Glutamatergic neuron (in vitro differentiated cells): ENCODE measurements at regions not wholly inside any gene's neighbourhood (a gene's known extent, or its start where the extent isn't known, plus 50 kb on each side); places are given as distances from the start of the nearest gene placed in this dataset.

Source experiments
- DNase-seq: peaks from one replicate; pipeline ENCODE4 v3.0.0; 2022
- H3K27ac Mint-ChIP-seq: one replicate; pipeline ENCODE4 v1.8.0; 2020; ENCODE audit warnings: mild to moderate bottlenecking, mixed read lengths, inconsistent platforms; ENCODE audit not compliant: unreplicated experiment
- H3K27me3 Mint-ChIP-seq: one replicate; pipeline ENCODE4 v1.8.0; 2020; ENCODE audit warnings: mild to moderate bottlenecking, moderate library complexity, mixed read lengths, inconsistent platforms; ENCODE audit not compliant: unreplicated experiment
- H3K36me3 Mint-ChIP-seq: one replicate; pipeline ENCODE4 v1.8.0; 2020; ENCODE audit warnings: mild to moderate bottlenecking, mixed read lengths, inconsistent platforms; ENCODE audit not compliant: unreplicated experiment
- H3K4me1 Mint-ChIP-seq: one replicate; pipeline ENCODE4 v1.8.0; 2020; ENCODE audit warnings: mild to moderate bottlenecking, low read depth, mixed read lengths, inconsistent platforms; ENCODE audit not compliant: unreplicated experiment
- H3K4me3 Mint-ChIP-seq: one replicate; pipeline ENCODE4 v1.8.0; 2020; ENCODE audit warnings: mild to moderate bottlenecking, mixed read lengths, inconsistent platforms; ENCODE audit not compliant: unreplicated experiment
- H3K9me3 Mint-ChIP-seq: one replicate; pipeline ENCODE4 v1.8.0; 2020; ENCODE audit warnings: mild to moderate bottlenecking, moderate library complexity, mixed read lengths, inconsistent platforms; ENCODE audit not compliant: unreplicated experiment
- TF ChIP-seq, protein P1 (sequence below): fragments of 200-600 bp; sonication (generic); IDR thresholded peaks from one replicate; pipeline ENCODE4 v1.5.0; 2021; ENCODE audit not compliant: partially characterized antibody, unreplicated experiment

DNA sequence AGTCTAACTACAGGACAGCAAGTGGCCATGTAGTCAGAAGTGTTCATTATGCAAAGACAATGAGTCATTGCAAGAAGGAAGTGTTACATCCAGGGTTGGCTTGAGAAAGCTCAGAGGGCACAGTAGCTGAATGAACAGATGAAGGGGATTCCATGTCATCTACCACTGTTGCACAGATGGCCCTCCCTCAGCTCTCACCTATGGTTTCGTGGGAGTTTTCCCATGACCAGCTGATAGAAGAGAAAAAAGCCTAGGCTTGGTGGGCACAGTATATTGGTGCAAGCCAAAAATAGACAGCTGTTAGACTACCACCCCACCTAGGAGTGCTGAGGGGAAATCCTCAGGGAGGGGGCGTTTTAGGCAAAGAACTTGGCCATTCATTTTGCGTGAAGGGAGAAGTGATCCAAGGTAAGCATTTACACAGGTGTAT is 217.0 kb downstream of the DMRT2 start:
- H3K36me3 Mint-ChIP-seq = no peaks in the 10 kb centered on the region
- TF ChIP-seq, protein P1, sequence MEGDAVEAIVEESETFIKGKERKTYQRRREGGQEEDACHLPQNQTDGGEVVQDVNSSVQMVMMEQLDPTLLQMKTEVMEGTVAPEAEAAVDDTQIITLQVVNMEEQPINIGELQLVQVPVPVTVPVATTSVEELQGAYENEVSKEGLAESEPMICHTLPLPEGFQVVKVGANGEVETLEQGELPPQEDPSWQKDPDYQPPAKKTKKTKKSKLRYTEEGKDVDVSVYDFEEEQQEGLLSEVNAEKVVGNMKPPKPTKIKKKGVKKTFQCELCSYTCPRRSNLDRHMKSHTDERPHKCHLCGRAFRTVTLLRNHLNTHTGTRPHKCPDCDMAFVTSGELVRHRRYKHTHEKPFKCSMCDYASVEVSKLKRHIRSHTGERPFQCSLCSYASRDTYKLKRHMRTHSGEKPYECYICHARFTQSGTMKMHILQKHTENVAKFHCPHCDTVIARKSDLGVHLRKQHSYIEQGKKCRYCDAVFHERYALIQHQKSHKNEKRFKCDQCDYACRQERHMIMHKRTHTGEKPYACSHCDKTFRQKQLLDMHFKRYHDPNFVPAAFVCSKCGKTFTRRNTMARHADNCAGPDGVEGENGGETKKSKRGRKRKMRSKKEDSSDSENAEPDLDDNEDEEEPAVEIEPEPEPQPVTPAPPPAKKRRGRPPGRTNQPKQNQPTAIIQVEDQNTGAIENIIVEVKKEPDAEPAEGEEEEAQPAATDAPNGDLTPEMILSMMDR = no peak
- H3K4me3 Mint-ChIP-seq = no peak overlapping the region
- peaks cover 1% of the 10 kb centered on the region for H3K9me3 Mint-ChIP-seq
- H3K4me1 Mint-ChIP-seq = no peaks in the 10 kb centered on the region
- no peaks in the 10 kb centered on the region for H3K27me3 Mint-ChIP-seq
- H3K27ac Mint-ChIP-seq = no peak overlapping the region
- DNase-seq = no peak

DNA sequence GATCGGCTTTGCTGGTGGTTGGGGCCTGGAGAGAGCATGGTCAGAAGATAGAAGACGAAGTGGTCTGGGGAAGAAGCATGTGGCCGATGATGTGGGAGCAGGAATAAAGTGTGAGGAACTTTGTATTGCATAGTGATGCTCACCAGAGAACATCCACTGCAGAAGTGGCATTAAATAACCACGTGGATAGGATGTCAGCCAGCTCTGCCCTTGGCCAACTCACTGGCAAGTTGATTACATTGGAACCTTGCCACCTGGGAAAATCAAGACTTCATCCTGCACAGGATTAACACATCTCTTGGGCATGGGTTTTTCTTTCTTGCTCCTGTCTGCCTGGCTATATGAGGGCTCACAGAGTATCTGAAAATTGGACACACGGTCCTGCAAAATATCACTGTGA is 217.4 kb downstream of the DMRT2 start:
- no peak for DNase-seq
- Mint-ChIP-seq H3K27ac (no peak overlapping the region), H3K27me3 (no peaks in the 10 kb centered on the region), H3K36me3 (no peaks in the 10 kb centered on the region), H3K9me3 (peaks cover 1% of the 10 kb centered on the region), H3K4me1 (no peaks in the 10 kb centered on the region), H3K4me3 (no peak overlapping the region)
- TF ChIP-seq, protein P1 = no peak

DNA sequence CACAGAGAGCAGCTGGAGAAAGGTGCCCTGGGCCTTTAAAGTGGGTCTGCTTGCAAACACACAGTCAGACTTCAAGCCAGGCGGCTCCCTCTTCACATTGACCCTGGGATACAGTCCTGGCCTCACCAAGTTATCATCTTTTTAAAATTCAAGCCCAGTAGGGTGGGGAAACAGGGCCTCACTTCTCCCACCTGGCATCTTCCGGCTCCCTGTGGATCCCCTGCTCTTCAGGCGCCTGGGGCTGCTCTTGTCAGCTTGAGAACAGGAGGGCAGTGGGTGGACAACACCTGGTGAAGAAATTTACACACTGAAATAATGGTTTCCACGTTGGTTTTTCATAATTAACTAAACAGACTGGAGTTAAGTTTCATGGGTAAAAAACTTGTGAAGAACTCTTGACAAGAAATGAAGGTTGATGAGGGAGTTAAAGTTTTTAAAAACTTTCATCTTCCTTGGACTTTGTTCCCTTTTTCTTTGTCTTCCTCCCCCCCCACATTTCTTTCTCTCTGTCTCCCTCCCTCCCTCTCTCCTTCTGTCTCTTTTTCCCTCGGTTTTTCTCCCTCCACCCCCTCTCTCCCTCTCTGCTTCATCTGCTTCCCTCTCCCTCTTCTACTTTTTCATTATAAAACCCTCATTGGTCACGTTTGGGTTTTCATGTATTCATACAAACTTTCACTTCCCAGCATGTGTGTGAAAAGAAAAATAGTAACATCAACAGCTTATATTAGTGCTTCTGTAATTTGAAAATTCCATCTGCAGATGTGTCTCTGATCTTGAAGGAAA is 219.6 kb downstream of the DMRT2 start:
- peaks cover 3% of the 10 kb centered on the region for H3K9me3 Mint-ChIP-seq
- TF ChIP-seq, protein P1 = no peak
- H3K4me3 Mint-ChIP-seq = no peak overlapping the region
- no peaks in the 10 kb centered on the region for H3K36me3 Mint-ChIP-seq
- H3K27me3 Mint-ChIP-seq = no peaks in the 10 kb centered on the region
- H3K4me1 Mint-ChIP-seq = peaks cover 8% of the 10 kb centered on the region
- H3K27ac Mint-ChIP-seq = no peak overlapping the region
- DNase-seq = no peak

DNA sequence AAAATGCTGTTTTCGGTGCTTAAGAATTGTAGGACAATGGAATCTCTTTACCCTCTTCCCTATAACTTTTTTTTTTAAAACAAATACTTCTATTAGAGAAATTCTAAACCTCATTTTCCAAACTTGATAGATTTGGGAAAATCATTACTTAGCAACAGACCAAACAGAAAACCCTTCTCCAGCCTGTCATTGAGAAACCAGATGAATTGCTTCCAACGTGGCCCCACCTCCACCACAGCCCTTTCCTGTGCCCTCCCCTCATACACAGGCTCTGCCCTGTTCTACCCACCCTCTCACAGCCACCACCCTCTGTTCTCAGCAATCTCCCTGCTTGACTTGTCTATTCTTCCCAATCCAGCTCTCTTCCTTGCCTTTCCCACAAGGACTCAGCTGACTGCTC is 221.2 kb downstream of the DMRT2 start:
- Mint-ChIP-seq H3K27ac (no peak overlapping the region), H3K4me1 (peaks cover 8% of the 10 kb centered on the region), H3K27me3 (no peaks in the 10 kb centered on the region), H3K4me3 (no peak overlapping the region), H3K36me3 (no peaks in the 10 kb centered on the region), H3K9me3 (peaks cover 3% of the 10 kb centered on the region)
- DNase-seq = no peak
- TF ChIP-seq, protein P1 = no peak

DNA sequence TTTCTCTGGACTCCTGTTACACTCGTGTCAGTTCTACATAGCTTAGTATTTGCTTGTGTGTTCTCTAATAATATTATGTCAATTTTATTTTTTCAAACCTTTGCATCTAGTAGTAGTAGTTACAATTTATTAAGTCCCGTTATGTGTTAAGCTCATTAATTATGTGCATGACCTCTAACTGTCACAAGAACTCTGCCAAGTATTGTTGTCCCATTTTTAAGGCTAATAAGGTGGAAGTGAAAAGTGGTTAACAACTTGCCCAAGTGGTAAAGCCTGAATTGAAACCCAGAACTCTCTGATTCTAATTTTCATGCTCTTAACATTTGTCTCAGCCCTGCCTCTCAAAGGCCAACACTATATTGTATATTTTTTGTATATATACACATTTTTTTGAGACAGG is 221.6 kb downstream of the DMRT2 start:
- DNase-seq = no peak
- Mint-ChIP-seq H3K27me3 (no peaks in the 10 kb centered on the region), H3K36me3 (no peaks in the 10 kb centered on the region), H3K4me1 (peaks cover 8% of the 10 kb centered on the region), H3K4me3 (no peak overlapping the region), H3K9me3 (peaks cover 3% of the 10 kb centered on the region), H3K27ac (no peak overlapping the region)
- TF ChIP-seq, protein P1 = no peak
